Esophagus (tissue), 2 donors: ENCODE measurements at regions not wholly inside any gene's neighbourhood (a gene's known extent, or its start where the extent isn't known, plus 50 kb on each side); places are given as distances from the start of the nearest gene placed in this dataset.

Experiments
- H3K27ac ChIP-seq, 2 donors: one replicate each; pipeline ENCODE4 v1.5.1; 2013; ENCODE audit warnings: low read depth in 2 of 2, mild to moderate bottlenecking in 2 of 2, inconsistent platforms in 1 of 2, low read length in 1 of 2, moderate library complexity in 1 of 2
- H3K27me3 ChIP-seq, 2 donors: one replicate each; pipeline ENCODE4 v1.6.1; 2013; ENCODE audit warnings: low read length in 2 of 2, control low read depth in 1 of 2, mild to moderate bottlenecking in 1 of 2; ENCODE audit not compliant: insufficient read depth in 2 of 2, control insufficient read depth in 1 of 2
- H3K36me3 ChIP-seq, 2 donors: one replicate each; pipeline ENCODE4 v1.6.1; 2013; ENCODE audit warnings: low read length in 1 of 2; ENCODE audit not compliant: control insufficient read depth in 2 of 2, insufficient read depth in 2 of 2
- H3K4me1 ChIP-seq, 2 donors: one replicate each; pipeline ENCODE4 v1.6.1; 2013; ENCODE audit warnings: low read length in 1 of 2; ENCODE audit not compliant: control insufficient read depth in 2 of 2, insufficient read depth in 2 of 2
- H3K4me3 ChIP-seq, 2 donors: one replicate each; pipeline ENCODE4 v1.5.1; 2013; ENCODE audit warnings: low read length in 2 of 2, mild to moderate bottlenecking in 2 of 2, low read depth in 1 of 2, moderate library complexity in 1 of 2
- H3K9me3 ChIP-seq, 2 donors: one replicate each; pipeline ENCODE4 v1.6.1; 2013; ENCODE audit warnings: mild to moderate bottlenecking in 2 of 2, low read depth in 1 of 2, low read length in 1 of 2, moderate library complexity in 1 of 2; ENCODE audit not compliant: control insufficient read depth in 2 of 2, insufficient read depth in 1 of 2
- WGBS, 2 donors: extraction: QIAGEN DNeasy Blood & Tissue Kit; methylation state at CpG; one replicate each; pipeline ENCODE4 v1.1.7; 2013; 5-methylcytosine and 5-hydroxymethylcytosine counted together
- donor health status: healthy with polysubstance abuse.
- donor health status: Bipolar disorder and iron deficiency.

DNA sequence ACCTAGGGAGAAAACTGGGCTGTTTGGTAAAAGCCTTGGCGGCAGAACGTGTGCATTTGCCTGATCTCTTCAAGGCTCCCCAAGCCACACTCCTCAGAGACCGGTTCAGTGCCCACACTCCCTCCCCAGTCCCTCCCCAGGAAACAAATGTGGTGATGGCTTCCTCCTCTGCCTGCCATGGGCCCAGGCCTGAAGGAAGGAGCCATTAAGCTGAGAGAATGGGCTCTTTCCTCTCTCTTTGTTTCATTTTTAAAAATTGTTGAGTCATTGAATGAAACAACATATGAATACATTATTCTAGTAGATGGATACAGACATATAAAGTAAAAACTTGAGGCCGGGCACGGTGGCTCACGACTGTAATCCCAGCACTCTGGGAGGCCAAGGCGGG lies 50.6 kb upstream of the YWHAQ start:
- H3K36me3 ChIP-seq: no peaks in the 10 kb centered on the region
- H3K4me1 ChIP-seq: peaks cover 0 to 2% of the 10 kb centered on the region in 2 donors
- WGBS, 2 donors: 74 to 78% methylated on average over 7 of the region's 7 CpGs
- H3K4me3 ChIP-seq: no peak overlapping the region
- no peaks in the 10 kb centered on the region for H3K9me3 ChIP-seq
- no peaks in the 10 kb centered on the region for H3K27me3 ChIP-seq
- H3K27ac ChIP-seq: no peak overlapping the region

GRCh38 chr2:9685637-9686036 lies 54.8 kb upstream of the YWHAQ start:
- 91 to 92% methylated on average over 4 of the region's 4 CpGs for WGBS, 2 donors
- Histone ChIP-seq H3K4me3 (no peak overlapping the region), H3K27me3 (no peaks in the 10 kb centered on the region), H3K4me1 (peaks cover 0 to 3% of the 10 kb centered on the region in 2 donors), H3K9me3 (no peaks in the 10 kb centered on the region), H3K27ac (no peak overlapping the region), H3K36me3 (no peaks in the 10 kb centered on the region)

GRCh38 chr2:9686061-9686460 lies 55.3 kb upstream of the YWHAQ start:
- H3K36me3 ChIP-seq: no peaks in the 10 kb centered on the region
- no peak overlapping the region for H3K4me3 ChIP-seq
- H3K4me1 ChIP-seq: peaks cover 0 to 3% of the 10 kb centered on the region in 2 donors
- no peaks in the 10 kb centered on the region for H3K27me3 ChIP-seq
- no peaks in the 10 kb centered on the region for H3K9me3 ChIP-seq
- no peak overlapping the region for H3K27ac ChIP-seq
- 94 to 97% methylated on average over 8 of the region's 8 CpGs for WGBS, 2 donors

DNA sequence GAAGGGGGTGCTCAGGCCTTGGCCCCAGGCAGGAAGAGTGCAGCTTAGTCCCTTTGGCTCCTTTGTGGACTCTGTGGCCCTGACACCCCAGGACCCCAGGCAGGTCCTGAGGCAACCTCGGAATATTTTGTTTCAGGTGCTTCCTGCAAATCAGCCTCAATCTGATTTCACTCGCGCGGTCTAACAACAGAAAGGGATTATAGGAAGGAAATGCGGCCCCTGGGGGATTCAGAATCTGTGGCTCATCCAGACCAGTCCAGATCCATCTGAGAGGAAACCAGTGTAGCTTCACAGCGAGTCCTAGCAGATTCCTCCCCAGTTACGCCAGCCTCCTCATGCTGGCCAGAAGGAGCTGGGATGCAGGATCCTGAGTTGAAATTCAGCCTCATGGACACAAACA lies 59.5 kb upstream of the YWHAQ start:
- no peaks in the 10 kb centered on the region for H3K27me3 ChIP-seq
- H3K36me3 ChIP-seq: no peaks in the 10 kb centered on the region
- H3K4me3 ChIP-seq: no peak overlapping the region
- 33 to 84% methylated on average over 7 of the region's 7 CpGs for WGBS, 2 donors
- H3K9me3 ChIP-seq: no peaks in the 10 kb centered on the region
- H3K4me1 ChIP-seq: peaks cover 0 to 7% of the 10 kb centered on the region in 2 donors
- H3K27ac ChIP-seq: no peak overlapping the region

DNA sequence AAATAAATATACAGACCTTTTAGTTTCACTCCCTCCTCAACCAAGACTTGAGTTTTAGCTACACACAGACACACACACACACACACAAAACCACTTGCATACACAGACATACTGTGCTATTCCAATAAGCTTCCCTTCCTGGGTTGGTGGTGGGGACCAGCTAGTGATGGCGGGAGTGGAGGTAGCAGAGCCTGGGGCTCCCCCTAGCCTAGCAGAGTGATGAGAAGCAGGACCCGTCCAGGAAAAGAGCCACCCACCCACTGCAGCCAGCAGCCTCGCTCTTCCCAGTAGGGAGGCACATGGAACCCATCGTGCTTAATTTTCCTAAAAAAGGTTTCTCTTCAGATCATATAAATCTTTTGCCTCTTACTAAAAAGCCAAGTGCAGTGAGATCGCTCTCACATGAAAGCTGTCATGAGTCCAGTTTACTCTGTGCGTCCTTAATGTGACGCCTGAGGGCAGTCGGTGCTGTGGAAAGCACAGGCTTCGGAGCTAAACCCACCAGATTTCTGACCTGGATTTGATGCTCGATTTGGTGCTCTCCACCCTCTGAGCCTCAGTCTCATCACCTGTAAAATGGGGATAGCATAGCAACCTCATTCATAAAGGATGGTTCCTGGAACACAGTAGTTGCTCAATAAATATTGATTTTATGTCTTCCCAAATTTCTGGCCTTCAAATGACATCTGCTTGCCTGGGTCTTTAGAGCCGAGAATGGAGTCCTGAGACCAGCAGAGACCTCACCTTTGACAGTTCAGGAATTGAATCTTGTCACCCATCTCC lies 60.1 kb upstream of the YWHAQ start:
- WGBS, 2 donors: 91 to 93% methylated on average over 11 of the region's 11 CpGs
- no peak overlapping the region for H3K27ac ChIP-seq
- no peaks in the 10 kb centered on the region for H3K9me3 ChIP-seq
- H3K4me1 ChIP-seq: peaks cover 0 to 7% of the 10 kb centered on the region in 2 donors
- H3K27me3 ChIP-seq: no peaks in the 10 kb centered on the region
- no peak overlapping the region for H3K4me3 ChIP-seq
- no peaks in the 10 kb centered on the region for H3K36me3 ChIP-seq

DNA sequence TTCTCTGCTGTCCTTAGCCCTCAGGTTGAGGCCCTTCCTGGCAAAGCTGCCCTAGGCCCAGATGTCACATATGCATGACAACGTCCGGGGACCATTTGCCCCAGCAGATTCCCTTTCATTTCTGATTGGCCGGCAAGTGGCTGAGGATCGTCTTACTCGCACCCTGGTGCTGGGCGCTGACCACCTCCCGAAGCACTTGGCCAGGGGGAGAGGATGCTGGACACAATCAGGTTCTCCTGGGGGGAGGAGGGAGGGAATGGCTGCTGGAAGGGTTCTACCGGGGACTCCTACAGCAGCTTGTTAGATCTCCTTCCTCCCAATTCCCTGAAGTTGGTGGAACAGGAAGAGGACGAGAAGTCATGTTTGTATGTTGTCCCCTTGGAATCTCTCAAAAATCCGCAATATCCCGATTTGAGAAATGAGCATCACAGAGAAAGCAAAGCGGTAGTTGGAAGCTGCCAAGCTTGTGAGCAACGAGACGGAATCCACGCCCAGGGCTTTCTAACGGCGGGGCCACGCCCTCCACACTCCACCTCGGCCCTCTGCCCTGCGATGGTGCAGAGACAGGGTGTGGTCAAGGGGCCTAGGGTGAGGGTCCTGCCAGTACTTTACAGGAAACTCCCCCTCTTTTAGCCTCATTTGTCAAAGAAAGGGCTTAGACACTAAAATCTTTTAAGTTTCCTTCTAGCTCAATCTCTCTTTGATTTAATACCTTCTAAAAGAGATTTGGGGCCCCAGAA lies 61.8 kb upstream of the YWHAQ start:
- WGBS, 2 donors: 29 to 46% methylated on average over 20 of the region's 20 CpGs
- Histone ChIP-seq H3K4me1 (peaks cover 0 to 7% of the 10 kb centered on the region in 2 donors), H3K4me3 (no peak overlapping the region), H3K27ac (no peak overlapping the region), H3K36me3 (no peaks in the 10 kb centered on the region), H3K27me3 (no peaks in the 10 kb centered on the region), H3K9me3 (no peaks in the 10 kb centered on the region)

DNA sequence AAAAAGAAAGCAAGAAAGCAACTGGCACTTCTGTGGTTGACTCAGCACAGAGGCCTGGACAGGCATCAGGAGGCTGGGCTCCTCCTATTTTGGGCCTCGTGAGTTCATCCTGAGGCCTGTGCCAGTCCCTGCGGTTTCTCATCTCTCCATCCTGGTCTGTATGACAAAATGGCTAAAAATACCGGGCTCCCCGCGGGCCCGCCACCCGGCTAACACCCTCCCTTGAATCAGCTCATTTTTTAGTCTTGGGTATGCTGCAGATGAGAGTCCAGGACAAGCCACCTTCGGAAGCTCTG lies 62.3 kb upstream of the YWHAQ start:
- Histone ChIP-seq H3K4me1 (peaks cover 0 to 7% of the 10 kb centered on the region in 2 donors), H3K27me3 (no peaks in the 10 kb centered on the region), H3K4me3 (no peak overlapping the region), H3K36me3 (no peaks in the 10 kb centered on the region), H3K27ac (no peak overlapping the region), H3K9me3 (no peaks in the 10 kb centered on the region)
- 26 to 61% methylated on average over 8 of the region's 8 CpGs for WGBS, 2 donors

DNA sequence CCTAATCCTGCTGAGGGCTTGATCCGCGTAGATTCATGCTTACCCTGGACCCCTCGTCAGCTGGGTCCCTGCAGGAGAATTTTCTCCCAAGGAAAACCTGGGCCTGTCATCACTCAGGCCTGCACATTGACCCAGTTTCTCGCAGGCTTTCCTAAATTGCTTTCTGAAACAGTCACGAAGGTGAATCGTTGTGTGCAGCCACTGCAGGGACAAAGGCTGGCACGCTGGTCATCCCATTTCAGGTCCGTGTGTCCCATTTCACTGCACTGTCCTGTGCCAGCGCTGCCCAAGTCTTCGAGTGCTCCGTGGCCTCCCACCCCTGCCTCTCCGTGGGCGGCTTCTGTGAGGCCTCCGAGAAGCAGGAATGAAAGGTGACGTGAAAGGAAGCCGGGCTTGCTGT lies 62.8 kb upstream of the YWHAQ start:
- no peaks in the 10 kb centered on the region for H3K27me3 ChIP-seq
- no peaks in the 10 kb centered on the region for H3K9me3 ChIP-seq
- H3K4me3 ChIP-seq: no peak overlapping the region
- H3K27ac ChIP-seq: no peak overlapping the region
- H3K4me1 ChIP-seq: peaks cover 0 to 7% of the 10 kb centered on the region in 2 donors
- no peaks in the 10 kb centered on the region for H3K36me3 ChIP-seq
- 95% methylated on average over 16 of the region's 16 CpGs for WGBS, 2 donors

DNA sequence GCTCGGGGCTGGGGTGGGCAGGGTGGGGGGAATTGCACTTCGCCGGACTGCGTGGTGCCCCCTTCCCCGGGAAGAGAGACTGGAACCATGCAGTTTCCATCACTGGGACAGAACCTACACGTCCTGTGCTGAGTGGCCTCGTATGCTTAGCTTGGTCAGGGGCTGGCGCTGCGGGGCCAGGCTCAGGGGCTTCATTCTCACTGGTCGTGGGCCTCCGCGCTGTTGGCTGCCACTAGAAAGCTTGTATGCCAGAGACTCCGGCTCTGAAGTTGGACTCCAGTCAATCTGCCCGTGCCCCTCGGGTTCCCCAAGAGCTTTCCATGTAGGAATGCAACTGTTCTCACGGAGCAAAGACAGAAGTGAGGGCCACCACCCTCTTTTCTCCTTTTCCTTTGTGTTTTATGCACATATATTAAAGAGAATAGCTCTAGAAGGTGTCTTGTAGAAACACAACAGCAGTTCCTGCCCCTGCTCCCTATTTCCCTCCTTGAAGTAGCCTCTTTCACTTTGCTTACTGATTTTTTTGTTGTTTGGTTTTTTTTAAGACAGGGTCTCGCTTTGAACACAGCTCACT lies 64.0 kb upstream of the YWHAQ start:
- Histone ChIP-seq H3K36me3 (no peaks in the 10 kb centered on the region), H3K4me1 (peaks cover 0 to 7% of the 10 kb centered on the region in 2 donors), H3K9me3 (no peaks in the 10 kb centered on the region), H3K4me3 (no peak overlapping the region), H3K27me3 (no peaks in the 10 kb centered on the region), H3K27ac (no peak overlapping the region)
- WGBS, 2 donors: 92 to 93% methylated on average over 17 of the region's 17 CpGs
